ENCODE measurements at regions not wholly inside any gene's neighbourhood (a gene's known extent, or its start where the extent isn't known, plus 50 kb on each side); places are given as distances from the start of the nearest gene placed in this dataset.

GRCh38 chr4:180423712-180424057 is 1819.5 kb upstream of the TENM3 start:
- TF ChIP-seq, protein P1, sequence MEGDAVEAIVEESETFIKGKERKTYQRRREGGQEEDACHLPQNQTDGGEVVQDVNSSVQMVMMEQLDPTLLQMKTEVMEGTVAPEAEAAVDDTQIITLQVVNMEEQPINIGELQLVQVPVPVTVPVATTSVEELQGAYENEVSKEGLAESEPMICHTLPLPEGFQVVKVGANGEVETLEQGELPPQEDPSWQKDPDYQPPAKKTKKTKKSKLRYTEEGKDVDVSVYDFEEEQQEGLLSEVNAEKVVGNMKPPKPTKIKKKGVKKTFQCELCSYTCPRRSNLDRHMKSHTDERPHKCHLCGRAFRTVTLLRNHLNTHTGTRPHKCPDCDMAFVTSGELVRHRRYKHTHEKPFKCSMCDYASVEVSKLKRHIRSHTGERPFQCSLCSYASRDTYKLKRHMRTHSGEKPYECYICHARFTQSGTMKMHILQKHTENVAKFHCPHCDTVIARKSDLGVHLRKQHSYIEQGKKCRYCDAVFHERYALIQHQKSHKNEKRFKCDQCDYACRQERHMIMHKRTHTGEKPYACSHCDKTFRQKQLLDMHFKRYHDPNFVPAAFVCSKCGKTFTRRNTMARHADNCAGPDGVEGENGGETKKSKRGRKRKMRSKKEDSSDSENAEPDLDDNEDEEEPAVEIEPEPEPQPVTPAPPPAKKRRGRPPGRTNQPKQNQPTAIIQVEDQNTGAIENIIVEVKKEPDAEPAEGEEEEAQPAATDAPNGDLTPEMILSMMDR (IDR thresholded peaks at IDR 0.05; ENCODE audit: low read length), result no peak
- TF ChIP-seq EZH2 (optimal IDR thresholded peaks at IDR 0.05; ENCODE audit: low read depth, low read length) (no peak), EZH2phosphoT487 (IDR thresholded peaks at IDR 0.05; ENCODE audit: low read length) (no peak)

Measured in MM.1S (cell line).